A673 (cell line): ENCODE measurements at regions not wholly inside any gene's neighbourhood (a gene's known extent, or its start where the extent isn't known, plus 50 kb on each side); places are given as distances from the start of the nearest gene placed in this dataset.
"Not testable (repeated sequence)": the region's sequence is repeated elsewhere in the genome, so short reads cannot be mapped to it uniquely, and the experiment has no call there.

Experiments
- CTCF ChIP-seq: fragments of 300-800, 200-600 bp; sonication (generic); conservative IDR thresholded peaks from 2 replicates; pipeline ENCODE4 v1.5.1; 2017; ENCODE audit warnings: low read depth, mild to moderate bottlenecking, antibody characterized with exemption, low read length, moderate library complexity, mixed read lengths
- EZH2 ChIP-seq: fragments of 200-600 bp; sonication (generic); IDR thresholded peaks from 2 replicates; pipeline ENCODE4 v1.6.1; 2017; ENCODE audit warnings: borderline replicate concordance, low read depth, mild to moderate bottlenecking, mixed read lengths, antibody characterized with exemption, low read length; ENCODE audit not compliant: poor library complexity, severe bottlenecking

- not testable (repeated sequence) for TF ChIP-seq CTCF, EZH2
Measured at GRCh38 chr11:69206613-69206965, 50.9 kb downstream of the SMIM38 start.
